NCI-H69 (cell line): ENCODE measurements at regions not wholly inside any gene's neighbourhood (a gene's known extent, or its start where the extent isn't known, plus 50 kb on each side); places are given as distances from the start of the nearest gene placed in this dataset.
"Not testable (repeated sequence)": the region's sequence is repeated elsewhere in the genome, so short reads cannot be mapped to it uniquely, and the experiment has no call there.

Experiments
- DNase-seq: peaks from one replicate; lab custom pipeline; 2025; lab: John Stamatoyannopoulos, UW

- DNase-seq: no peak
Observed at GRCh38 chr18:43978174-43978573, 700.9 kb upstream of the SYT4 start.

GRCh38 chr18:43982582-43982981, 698.1 kb upstream of the SETBP1 start:
- DNase-seq: peak; percentile 29

- DNase-seq: not testable (repeated sequence)
Observed at GRCh38 chr18:43987061-43987460, 693.6 kb upstream of the SETBP1 start.

GRCh38 chr18:43992741-43993140, 687.9 kb upstream of the SETBP1 start:
- no peak for DNase-seq

- peak; percentile 69 for DNase-seq
Observed at GRCh38 chr18:43994381-43994780, 686.3 kb upstream of the SETBP1 start.

- no peak for DNase-seq
Observed at GRCh38 chr18:44013871-44014270, 666.8 kb upstream of the SETBP1 start.

GRCh38 chr18:44025421-44025820, 655.3 kb upstream of the SETBP1 start:
- DNase-seq: no peak

GRCh38 chr18:44028109-44028508, 652.6 kb upstream of the SETBP1 start:
- no peak for DNase-seq

GRCh38 chr18:44031063-44031462, 649.6 kb upstream of the SETBP1 start:
- no peak for DNase-seq

- no peak for DNase-seq
Observed at GRCh38 chr18:44033144-44033701, 647.5 kb upstream of the SETBP1 start.

- no peak for DNase-seq
Observed at GRCh38 chr18:44035554-44035953, 645.1 kb upstream of the SETBP1 start.

GRCh38 chr18:44036501-44036900, 644.2 kb upstream of the SETBP1 start:
- peak; percentile 89 for DNase-seq

GRCh38 chr18:44039216-44039615, 641.5 kb upstream of the SETBP1 start:
- no peak for DNase-seq

- peak; percentile 62 for DNase-seq
Observed at GRCh38 chr18:44039826-44040225, 640.9 kb upstream of the SETBP1 start.

- DNase-seq: no peak
Observed at GRCh38 chr18:44041553-44041952, 639.1 kb upstream of the SETBP1 start.

GRCh38 chr18:44041961-44042360, 638.7 kb upstream of the SETBP1 start:
- DNase-seq: no peak

GRCh38 chr18:44046376-44046975, 634.2 kb upstream of the SETBP1 start:
- no peak for DNase-seq

- no peak for DNase-seq
Observed at GRCh38 chr18:44047585-44047984, 633.1 kb upstream of the SETBP1 start.

- DNase-seq: no peak
Observed at GRCh38 chr18:44048435-44048834, 632.3 kb upstream of the SETBP1 start.

- no peak for DNase-seq
Observed at GRCh38 chr18:44048846-44049245, 631.8 kb upstream of the SETBP1 start.

GRCh38 chr18:44051026-44051425, 629.7 kb upstream of the SETBP1 start:
- peak; percentile 100 for DNase-seq

- DNase-seq: no peak
Observed at GRCh38 chr18:44054514-44054913, 626.2 kb upstream of the SETBP1 start.

- no peak for DNase-seq
Observed at GRCh38 chr18:44060197-44060596, 620.5 kb upstream of the SETBP1 start.

- no peak for DNase-seq
Observed at GRCh38 chr18:44061438-44061837, 619.2 kb upstream of the SETBP1 start.
